ENCODE measurements at regions not wholly inside any gene's neighbourhood (a gene's known extent, or its start where the extent isn't known, plus 50 kb on each side); places are given as distances from the start of the nearest gene placed in this dataset.

DNA sequence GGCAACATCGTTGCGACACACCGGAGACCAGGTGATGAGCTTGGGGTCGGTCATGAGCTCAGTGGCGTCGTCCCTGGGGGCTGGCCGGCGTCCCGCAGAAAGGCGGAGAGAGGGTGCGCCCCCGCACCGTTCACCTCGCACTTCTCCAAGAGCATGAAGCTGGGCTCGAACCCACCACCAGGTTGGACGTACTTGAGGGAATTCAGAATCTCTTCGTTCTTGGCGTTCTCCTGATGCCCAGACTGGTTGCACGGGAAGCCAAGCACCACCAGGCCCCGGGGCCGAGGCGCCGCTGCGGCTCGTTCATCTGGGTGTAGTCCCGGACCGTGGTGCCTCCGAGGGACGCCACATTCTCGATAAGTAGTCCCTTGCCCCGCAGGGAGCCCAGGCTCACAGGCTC lies 176.6 kb upstream of the ADAMTS5 start:
- H3K4me3 ChIP-seq (ENCODE audit: low read depth in 2 of 2, low read length in 2 of 2): no peak overlapping the region
- no peak for TF ChIP-seq REST (IDR thresholded peaks at IDR 0.05; ENCODE audit: insufficient read depth in 1 of 2, low read depth in 2 of 2, low read length in 1 of 2)
- TF ChIP-seq, protein P1, sequence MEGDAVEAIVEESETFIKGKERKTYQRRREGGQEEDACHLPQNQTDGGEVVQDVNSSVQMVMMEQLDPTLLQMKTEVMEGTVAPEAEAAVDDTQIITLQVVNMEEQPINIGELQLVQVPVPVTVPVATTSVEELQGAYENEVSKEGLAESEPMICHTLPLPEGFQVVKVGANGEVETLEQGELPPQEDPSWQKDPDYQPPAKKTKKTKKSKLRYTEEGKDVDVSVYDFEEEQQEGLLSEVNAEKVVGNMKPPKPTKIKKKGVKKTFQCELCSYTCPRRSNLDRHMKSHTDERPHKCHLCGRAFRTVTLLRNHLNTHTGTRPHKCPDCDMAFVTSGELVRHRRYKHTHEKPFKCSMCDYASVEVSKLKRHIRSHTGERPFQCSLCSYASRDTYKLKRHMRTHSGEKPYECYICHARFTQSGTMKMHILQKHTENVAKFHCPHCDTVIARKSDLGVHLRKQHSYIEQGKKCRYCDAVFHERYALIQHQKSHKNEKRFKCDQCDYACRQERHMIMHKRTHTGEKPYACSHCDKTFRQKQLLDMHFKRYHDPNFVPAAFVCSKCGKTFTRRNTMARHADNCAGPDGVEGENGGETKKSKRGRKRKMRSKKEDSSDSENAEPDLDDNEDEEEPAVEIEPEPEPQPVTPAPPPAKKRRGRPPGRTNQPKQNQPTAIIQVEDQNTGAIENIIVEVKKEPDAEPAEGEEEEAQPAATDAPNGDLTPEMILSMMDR (IDR thresholded peaks at IDR 0.05): no peak
- TF ChIP-seq SIN3A (IDR thresholded peaks at IDR 0.05; ENCODE audit: borderline replicate concordance, insufficient read depth, low read depth, low read length): no peak
- no peak for TF ChIP-seq POLR2AphosphoS5 (IDR thresholded peaks at IDR 0.05; ENCODE audit: low read depth, low read length)
- TF ChIP-seq TCF7L2 (IDR thresholded peaks at IDR 0.05; ENCODE audit: low read depth, low read length): no peak
- in situ Hi-C loops (cut with HindIII; ENCODE audit: low pct_unique_long_range_greater_than_20kb, low sequenced_read_pairs) (no loop called here), intact Hi-C loops (cut with micrococcal nuclease; ENCODE audit: unreplicated experiment) (no loop called here)
- no peaks in the 10 kb centered on the region for H3K4me1 ChIP-seq (ENCODE audit: control insufficient read depth, insufficient read depth, low read length)
- POLR2A ChIA-PET: no interaction called here
- H3K36me3 ChIP-seq (ENCODE audit: control insufficient read depth, insufficient read depth, low read length): no peaks in the 10 kb centered on the region
- CTCF ChIA-PET: no interaction called here
- H3K9me3 ChIP-seq (ENCODE audit: control insufficient read depth, insufficient read depth, low read depth, low read length): no peaks in the 10 kb centered on the region
- ATAC-seq: no peak
- no peaks in the 10 kb centered on the region for H3K27me3 ChIP-seq (ENCODE audit: control insufficient read depth, insufficient read depth, low read length)
- no peak overlapping the region for H3K27ac ChIP-seq (ENCODE audit: low read length)
- BruUV-seq (replicated peaks): no TSS peak
- DNase-seq (ENCODE audit: low read depth, low spot score): no peak

DNA sequence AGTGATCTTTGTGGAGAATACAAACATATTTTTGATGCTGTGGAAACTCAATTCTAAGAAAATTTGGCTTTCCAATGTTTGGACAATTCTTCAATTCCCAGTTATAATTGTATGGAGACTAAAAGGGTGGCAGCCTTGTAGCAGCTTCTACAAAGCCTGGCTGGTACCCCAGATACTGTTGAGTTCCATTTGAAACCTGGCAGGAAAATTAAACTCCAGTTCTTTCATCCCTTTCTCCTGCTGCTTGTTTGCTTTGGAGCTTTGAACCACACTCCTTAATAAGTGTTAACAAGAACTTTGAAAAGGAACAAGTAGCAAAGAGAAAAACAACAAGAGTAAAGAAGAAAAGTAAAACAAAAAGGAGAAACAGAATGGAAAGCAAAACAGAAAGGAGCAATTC lies 172.6 kb upstream of the ADAMTS5 start:
- Histone ChIP-seq H3K36me3 (ENCODE audit: control insufficient read depth, insufficient read depth, low read length) (no peaks in the 10 kb centered on the region), H3K27ac (ENCODE audit: low read length) (no peak overlapping the region), H3K27me3 (ENCODE audit: control insufficient read depth, insufficient read depth, low read length) (no peaks in the 10 kb centered on the region), H3K9me3 (ENCODE audit: control insufficient read depth, insufficient read depth, low read depth, low read length) (no peaks in the 10 kb centered on the region), H3K4me1 (ENCODE audit: control insufficient read depth, insufficient read depth, low read length) (no peaks in the 10 kb centered on the region), H3K4me3 (ENCODE audit: low read depth in 2 of 2, low read length in 2 of 2) (no peak overlapping the region)
- TF ChIP-seq REST (IDR thresholded peaks at IDR 0.05; ENCODE audit: insufficient read depth in 1 of 2, low read depth in 2 of 2, low read length in 1 of 2): no peak
- TF ChIP-seq, protein P1 (IDR thresholded peaks at IDR 0.05): no peak
- no peak for TF ChIP-seq SIN3A (IDR thresholded peaks at IDR 0.05; ENCODE audit: borderline replicate concordance, insufficient read depth, low read depth, low read length)
- TF ChIP-seq POLR2AphosphoS5 (IDR thresholded peaks at IDR 0.05; ENCODE audit: low read depth, low read length): no peak
- no peak for TF ChIP-seq TCF7L2 (IDR thresholded peaks at IDR 0.05; ENCODE audit: low read depth, low read length)
- DNase-seq (ENCODE audit: low read depth, low spot score) (no peak), ATAC-seq (no peak)
- in situ Hi-C loops (cut with HindIII; ENCODE audit: low pct_unique_long_range_greater_than_20kb, low sequenced_read_pairs) (no loop called here), intact Hi-C loops (cut with micrococcal nuclease; ENCODE audit: unreplicated experiment) (no loop called here)
- no TSS peak for BruUV-seq (replicated peaks)
- ChIA-PET POLR2A (no interaction called here), CTCF (no interaction called here)
